ENCODE measurements at regions not wholly inside any gene's neighbourhood (a gene's known extent, or its start where the extent isn't known, plus 50 kb on each side); places are given as distances from the start of the nearest gene placed in this dataset.

GRCh38 chr14:62546862-62547474, 498.3 kb downstream of the KCNH5 start:
- no peak for ATAC-seq
- 87 to 89% methylated on average over 1 of the region's 1 CpG for WGBS, 2 donors

DNA sequence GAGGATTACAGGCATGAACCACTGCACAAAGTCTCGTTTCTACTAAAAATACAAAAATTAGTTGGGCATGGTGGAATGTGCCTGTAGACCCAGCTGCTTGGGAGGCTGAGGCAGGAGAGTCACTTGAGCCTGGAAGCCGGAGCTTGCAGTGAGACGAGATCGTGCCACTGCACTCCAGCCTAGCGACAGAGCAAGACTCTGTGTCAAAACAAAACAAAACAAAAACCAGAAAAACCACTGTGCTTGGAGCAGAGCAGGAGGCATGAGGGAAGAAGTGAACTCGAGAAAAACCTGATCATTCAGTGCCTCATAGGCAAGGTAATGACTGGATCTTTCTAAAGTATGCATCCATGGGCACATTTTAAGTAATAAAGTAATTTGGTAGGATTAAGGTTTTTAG, 487.8 kb downstream of the KCNH5 start:
- WGBS, 2 donors = 72 to 74% methylated on average over 6 of the region's 6 CpGs
- H3K36me3 ChIP-seq = no peaks in the 10 kb centered on the region
- peaks cover 0 to 24% (median 3%) of the 10 kb centered on the region in 11 donors for H3K9me3 ChIP-seq
- H3K27ac ChIP-seq = no peak overlapping the region
- TF ChIP-seq, protein P1, sequence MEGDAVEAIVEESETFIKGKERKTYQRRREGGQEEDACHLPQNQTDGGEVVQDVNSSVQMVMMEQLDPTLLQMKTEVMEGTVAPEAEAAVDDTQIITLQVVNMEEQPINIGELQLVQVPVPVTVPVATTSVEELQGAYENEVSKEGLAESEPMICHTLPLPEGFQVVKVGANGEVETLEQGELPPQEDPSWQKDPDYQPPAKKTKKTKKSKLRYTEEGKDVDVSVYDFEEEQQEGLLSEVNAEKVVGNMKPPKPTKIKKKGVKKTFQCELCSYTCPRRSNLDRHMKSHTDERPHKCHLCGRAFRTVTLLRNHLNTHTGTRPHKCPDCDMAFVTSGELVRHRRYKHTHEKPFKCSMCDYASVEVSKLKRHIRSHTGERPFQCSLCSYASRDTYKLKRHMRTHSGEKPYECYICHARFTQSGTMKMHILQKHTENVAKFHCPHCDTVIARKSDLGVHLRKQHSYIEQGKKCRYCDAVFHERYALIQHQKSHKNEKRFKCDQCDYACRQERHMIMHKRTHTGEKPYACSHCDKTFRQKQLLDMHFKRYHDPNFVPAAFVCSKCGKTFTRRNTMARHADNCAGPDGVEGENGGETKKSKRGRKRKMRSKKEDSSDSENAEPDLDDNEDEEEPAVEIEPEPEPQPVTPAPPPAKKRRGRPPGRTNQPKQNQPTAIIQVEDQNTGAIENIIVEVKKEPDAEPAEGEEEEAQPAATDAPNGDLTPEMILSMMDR (IDR thresholded peaks at IDR 0.05) = no peak
- H3K27me3 ChIP-seq = no peaks in the 10 kb centered on the region
- intact Hi-C loops (cut with DNase I) = no loop called here
- no peaks in the 10 kb centered on the region for H3K4me1 ChIP-seq
- H3K4me3 ChIP-seq = no peak overlapping the region
- no peak for DNase-seq
- no peak for ATAC-seq

More at GRCh38 chr14:62546862-62547474, 498.3 kb downstream of the KCNH5 start:
- Histone ChIP-seq H3K36me3 (no peaks in the 10 kb centered on the region), H3K9me3 (peaks cover 0 to 40% (median 4%) of the 10 kb centered on the region in 11 donors), H3K4me1 (no peaks in the 10 kb centered on the region), H3K27me3 (no peaks in the 10 kb centered on the region), H3K27ac (no peak overlapping the region), H3K4me3 (no peak overlapping the region)
- intact Hi-C loops (cut with DNase I) = no loop called here
- TF ChIP-seq, protein P1 (IDR thresholded peaks at IDR 0.05) = no peak
- no peak for DNase-seq

GRCh38 chr14:62558451-62558850, 486.8 kb downstream of the KCNH5 start:
- Histone ChIP-seq H3K4me1 (no peaks in the 10 kb centered on the region), H3K9me3 (peaks cover 0 to 14% (median 0%) of the 10 kb centered on the region in 11 donors), H3K4me3 (no peak overlapping the region), H3K27me3 (no peaks in the 10 kb centered on the region), H3K27ac (no peak overlapping the region), H3K36me3 (no peaks in the 10 kb centered on the region)
- TF ChIP-seq, protein P1 (IDR thresholded peaks at IDR 0.05) = no peak
- DNase-seq = no peak
- WGBS, 2 donors = 74 to 79% methylated on average over 1 of the region's 1 CpG
- no peak for ATAC-seq
- intact Hi-C loops (cut with DNase I) = no loop called here

- TF ChIP-seq, protein P1 (IDR thresholded peaks at IDR 0.05) = no peak
- H3K9me3 ChIP-seq = peaks cover 0 to 24% (median 0%) of the 10 kb centered on the region in 11 donors
- no peaks in the 10 kb centered on the region for H3K27me3 ChIP-seq
- H3K36me3 ChIP-seq = no peaks in the 10 kb centered on the region
- WGBS, 2 donors = 63 to 70% methylated on average over 2 of the region's 2 CpGs
- H3K27ac ChIP-seq = no peak overlapping the region
- no peaks in the 10 kb centered on the region for H3K4me1 ChIP-seq
- intact Hi-C loops (cut with DNase I) = no loop called here
- ATAC-seq (no peak), DNase-seq (no peak)
- no peak overlapping the region for H3K4me3 ChIP-seq
These were observed 460.0 kb downstream of the KCNH5 start for GRCh38 chr14:62585247-62585646.

All from heart right ventricle (tissue), 16 donors.